M059J (cell line): ENCODE measurements at regions not wholly inside any gene's neighbourhood (a gene's known extent, or its start where the extent isn't known, plus 50 kb on each side); places are given as distances from the start of the nearest gene placed in this dataset.
A peak's percentile ranks its signal among the peaks of the same experiment; 100 is the strongest.
"Not testable (repeated sequence)": the region's sequence is repeated elsewhere in the genome, so short reads cannot be mapped to it uniquely, and the experiment has no call there.

Source experiments
- DNase-seq: peaks from one replicate; pipeline ENCODE4 v3.0.0-alpha.2; 2012; ENCODE audit warnings: low read depth

DNA sequence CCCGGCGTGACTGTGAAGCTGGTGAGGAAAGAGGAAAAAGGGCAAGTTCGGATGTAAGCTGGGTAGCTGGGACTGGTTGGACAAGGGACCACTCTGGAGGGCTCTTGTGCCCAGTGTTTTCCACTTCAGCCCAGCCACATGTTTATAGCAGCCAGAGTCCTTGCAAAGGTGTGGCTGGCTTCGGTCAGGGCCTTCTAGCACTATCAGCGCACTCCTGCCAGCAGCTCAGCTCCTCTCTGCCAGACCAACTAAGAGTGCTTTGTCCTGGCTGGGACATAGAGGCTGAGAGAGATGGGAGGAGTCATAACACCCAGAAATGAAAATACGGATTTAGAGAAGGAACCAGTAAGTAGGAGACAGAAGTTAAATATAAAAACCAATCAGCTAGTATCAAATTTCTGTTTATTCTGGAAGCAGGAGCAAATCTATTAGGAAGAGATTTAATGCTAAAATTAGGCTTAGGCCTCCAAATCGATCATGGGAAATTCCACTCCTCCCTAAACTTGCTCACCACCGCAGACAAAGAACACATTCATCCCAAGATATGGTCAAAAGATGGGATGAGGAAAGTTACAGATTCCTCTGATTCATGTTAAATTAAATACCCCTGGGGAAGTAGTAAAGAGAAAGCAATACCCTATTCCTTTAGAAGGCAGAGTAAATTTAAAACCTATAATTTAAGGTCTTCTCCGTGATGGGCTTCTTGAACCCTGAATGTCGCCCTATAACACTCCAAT lies 135.0 kb downstream of the RALA start:
- DNase-seq: no peak

DNA sequence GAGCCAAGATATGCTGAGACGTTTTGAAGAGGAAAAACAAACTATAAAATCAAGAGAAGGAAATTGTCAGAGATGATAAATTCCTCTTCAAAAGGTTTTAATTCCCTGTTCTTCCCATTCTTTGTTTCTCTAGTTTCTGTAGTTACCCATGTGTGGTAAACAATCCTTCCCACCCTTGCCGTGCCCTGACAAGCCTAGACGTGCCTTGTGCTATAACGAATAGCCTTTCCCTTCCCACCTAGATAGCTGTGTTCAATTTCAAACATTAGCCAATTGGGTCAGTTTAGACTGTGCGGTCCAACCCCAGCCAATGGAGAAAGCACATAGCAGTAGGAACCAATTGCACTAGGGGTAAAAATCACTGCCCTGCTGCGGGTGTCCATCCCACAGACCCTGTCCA lies 138.1 kb downstream of the RALA start:
- DNase-seq: no peak

DNA sequence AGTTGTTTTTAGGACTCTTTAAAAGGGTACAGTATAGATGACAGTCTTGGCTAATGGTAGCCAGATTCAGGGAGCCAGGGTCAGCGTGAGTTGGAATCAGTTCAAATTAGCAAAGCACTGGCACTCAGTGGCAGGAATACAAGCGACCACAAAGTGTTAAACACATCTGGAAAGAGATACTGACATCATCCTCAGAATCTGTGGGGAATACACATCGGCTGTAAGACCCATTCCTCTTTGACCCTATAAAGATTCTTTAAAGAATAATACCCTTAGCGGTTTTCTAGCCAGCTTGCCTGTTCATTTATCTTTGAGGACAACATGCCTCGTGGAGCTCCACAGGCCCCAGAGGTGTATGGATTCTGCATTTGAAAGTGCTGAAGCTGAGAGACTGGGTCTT lies 139.1 kb downstream of the RALA start:
- DNase-seq: not testable (repeated sequence)

DNA sequence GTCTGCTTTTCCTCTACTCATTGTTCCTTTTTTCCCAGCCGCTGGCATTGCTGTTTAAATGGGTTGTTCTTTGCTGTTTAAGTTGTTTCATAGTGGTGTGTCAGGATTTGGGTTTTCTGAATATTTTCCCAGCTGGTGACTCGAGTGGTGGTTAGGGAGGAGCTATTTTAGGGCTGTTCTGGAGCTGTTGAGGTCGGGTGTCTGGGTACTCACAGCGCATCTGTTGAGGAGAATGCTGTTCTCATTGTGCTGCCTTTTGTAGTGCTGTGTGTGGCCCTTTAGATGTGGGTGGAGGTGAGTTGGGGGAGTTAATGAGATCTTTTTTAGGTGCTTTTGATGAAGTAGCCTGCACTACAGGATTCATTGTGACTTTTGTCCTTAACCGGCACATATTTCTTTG lies 139.5 kb downstream of the RALA start:
- DNase-seq: peak; percentile 27

DNA sequence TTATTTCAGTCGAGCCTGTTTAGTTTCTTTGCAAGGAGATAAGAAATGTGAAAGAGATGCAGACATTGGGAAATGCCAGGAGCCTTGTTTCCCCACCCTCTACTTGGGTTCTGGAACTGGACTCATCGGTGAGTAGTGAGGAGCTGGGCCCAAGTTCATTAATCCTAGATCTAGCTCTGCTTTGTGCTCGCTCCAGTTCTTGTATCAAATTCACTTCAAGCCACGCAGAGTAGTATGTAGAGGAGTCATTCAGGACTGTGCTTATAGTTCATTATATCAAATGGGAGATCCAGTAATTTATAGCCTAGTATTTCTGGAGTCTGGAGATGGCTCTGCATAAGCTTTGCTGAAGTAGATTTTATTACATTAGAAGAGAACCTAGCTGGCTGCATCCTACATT lies 142.5 kb downstream of the RALA start:
- DNase-seq: not testable (repeated sequence)

DNA sequence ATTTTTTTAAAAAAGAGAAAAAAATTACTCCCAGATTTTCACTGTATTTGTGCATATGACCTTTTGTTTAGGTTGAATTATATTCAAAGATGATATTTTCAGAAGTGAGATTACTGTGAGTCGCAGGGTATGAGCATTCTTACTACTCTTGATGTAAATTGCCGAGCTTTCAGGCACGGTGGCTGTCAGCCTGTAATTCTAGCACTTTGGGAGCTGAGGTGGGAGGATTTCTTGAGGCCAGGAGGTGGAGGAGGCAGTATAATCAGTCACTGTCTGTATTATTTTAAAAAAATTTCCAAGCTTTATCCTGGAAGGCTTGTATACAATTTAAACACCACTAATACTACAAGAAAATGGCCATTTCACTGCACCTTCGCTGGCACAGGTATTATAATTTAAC lies 145.1 kb downstream of the RALA start:
- DNase-seq: not testable (repeated sequence)

DNA sequence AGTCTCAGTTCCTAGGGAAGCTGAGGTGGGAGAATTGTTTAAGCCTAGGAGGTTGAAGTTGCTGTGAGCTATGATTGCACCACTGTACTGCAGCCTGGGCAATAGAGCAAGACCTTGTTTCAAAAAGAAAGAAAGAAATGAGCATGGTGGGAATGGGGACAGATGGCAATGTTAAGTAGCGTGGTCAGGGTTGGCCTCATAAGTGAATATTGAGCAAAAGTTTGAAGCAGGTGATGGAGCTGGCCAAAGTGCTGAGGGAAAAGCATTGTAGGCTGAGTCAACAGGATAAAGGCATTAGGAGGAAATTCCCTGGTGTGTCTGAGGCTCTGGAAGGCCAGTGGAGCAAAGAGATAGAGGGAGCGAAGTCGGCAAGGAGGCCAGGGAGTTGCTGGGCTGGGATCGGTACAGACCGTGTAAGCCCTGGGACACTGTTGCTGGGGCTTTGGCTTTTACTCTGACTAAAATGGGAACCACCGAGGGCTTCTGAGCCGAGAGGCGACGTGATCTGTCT lies 151.0 kb downstream of the RALA start:
- not testable (repeated sequence) for DNase-seq

DNA sequence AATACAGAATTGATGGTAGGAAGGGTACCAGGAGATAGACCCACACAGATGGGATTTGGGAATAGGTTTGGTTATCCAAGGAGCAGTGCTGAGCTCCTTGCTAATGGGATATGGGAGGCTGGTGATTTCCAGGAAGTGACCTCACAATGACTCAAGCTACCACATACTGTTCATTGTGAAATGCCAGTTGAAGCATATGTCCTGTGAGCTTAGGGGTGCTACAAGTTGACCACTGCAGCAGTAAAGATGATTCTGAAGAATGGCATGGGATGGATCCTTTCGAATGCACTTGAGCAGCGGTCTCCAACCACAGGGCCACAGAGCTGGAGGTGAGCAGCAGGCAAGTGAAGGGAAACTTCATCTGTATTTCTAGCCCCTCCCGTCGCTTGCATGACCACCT lies 158.2 kb downstream of the RALA start:
- DNase-seq: peak; percentile 67

DNA sequence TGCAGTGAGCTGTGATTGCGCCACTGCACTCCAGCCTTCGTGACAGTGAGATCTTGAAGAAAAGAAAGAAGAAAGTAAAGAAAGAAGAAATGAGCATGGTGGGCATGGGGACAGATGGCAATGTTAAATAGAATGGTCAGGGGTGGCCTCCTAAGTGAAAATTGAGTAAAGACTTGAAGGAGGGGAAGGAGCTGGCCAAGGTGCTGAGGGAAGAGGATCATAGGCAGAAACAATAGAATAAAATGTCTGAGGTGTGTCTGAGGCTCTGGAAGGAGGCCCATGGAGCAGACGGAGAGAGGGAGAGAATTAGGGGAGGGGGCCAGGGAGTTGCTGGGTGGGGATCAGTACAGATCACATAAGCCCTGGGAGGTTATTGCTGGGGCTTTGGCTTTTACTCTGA lies 163.1 kb downstream of the RALA start:
- not testable (repeated sequence) for DNase-seq

DNA sequence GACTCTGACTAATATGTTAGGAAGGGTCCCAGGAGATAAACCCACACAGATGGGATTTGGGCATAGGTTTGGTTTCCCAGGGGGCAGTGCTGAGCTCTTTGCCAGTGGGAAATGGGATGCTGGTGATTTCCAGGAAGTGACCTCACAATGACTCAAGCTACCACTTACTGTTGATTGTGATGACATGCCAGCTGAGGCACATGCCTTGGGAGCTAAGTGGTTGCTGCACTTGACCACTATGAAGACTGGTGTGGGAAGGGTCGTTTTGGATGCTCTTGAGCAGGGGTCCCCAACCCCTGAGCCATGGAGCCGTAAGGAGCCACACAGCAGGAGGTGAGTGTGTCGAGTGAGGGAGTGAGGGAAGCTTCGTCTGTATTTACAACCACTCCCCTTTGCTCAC lies 159.0 kb upstream of the CDK13 start:
- DNase-seq: peak; percentile 42

DNA sequence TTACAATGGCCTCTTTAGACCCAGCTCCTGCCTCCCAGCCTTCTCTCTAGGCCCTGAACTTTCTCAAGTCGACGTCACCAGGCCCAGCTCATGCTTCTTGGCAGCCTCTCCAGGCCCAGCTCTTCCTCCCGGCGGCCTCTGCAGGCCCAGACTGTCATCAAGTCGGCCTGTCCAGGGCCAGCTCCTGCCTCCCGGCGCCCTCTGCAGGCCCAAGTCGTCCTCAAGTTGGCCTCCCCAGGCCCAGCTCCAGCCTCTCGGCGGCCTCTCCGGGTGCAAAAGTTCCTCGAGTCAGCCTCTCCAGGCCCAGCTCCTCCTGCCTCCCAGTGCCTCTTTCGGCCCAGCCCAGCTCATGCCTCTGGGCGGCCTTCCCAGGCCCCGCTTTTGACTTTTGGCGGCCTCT lies 158.1 kb upstream of the CDK13 start:
- not testable (repeated sequence) for DNase-seq

DNA sequence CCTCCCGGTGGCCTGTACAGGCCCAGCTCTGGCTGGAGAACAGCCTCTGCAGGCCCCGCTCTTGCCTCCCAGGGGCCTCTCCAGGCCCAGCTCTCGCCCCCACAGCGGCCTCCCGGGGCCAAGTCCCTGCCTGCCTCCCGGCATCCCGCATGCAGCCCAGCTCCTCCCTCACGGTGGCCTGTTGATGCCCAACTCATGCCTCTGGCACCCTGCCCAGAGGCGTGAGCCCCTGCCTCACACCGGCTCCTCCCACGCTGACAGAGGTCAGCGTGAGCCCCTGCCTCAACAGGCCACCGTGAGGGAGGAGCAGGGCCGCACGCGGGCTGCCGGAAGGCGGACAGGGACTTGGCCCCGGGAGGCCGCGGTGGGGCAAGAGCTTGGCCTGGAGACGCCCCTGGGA lies 157.0 kb upstream of the CDK13 start:
- not testable (repeated sequence) for DNase-seq

DNA sequence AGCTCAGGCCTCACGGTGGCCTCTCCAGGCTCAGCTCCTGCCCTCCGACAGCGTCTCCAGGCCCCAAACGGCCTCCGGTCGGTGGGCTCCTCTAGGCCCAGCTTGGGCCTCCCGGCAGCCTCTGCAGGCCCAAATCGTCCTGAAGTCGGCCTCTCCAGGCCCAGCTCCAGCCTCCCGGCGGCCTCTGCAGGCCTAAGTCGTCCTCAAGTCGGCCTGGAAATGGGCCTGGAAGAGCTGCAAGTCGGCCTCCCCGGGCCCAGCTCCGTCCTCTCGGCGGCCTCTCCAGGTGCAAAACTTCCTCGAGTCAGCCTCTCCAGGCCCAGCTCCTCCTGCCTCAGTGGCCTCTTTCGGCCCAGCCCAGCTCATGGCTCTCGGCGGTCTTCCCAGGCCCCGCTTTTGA lies 156.2 kb upstream of the CDK13 start:
- not testable (repeated sequence) for DNase-seq

DNA sequence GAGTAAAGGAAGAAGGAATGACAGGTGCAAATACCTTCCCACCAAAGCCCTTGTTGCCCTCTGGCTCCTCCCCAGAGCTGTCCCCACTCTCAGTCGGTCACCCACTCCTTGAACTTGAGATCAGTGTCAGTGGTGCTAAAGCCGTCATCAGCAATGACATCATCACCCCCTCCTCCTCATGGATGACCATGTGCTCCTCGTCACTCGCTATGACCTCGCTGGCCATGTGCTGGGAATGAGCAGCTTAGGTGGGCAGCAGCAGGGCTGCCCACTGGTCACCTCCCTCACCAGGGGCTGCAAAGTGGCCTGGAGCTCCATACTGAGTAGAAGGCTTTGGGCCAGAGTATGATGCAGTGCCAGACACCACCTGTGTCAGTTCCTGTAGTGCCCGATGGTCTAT lies 153.1 kb upstream of the CDK13 start:
- DNase-seq: not testable (repeated sequence)

DNA sequence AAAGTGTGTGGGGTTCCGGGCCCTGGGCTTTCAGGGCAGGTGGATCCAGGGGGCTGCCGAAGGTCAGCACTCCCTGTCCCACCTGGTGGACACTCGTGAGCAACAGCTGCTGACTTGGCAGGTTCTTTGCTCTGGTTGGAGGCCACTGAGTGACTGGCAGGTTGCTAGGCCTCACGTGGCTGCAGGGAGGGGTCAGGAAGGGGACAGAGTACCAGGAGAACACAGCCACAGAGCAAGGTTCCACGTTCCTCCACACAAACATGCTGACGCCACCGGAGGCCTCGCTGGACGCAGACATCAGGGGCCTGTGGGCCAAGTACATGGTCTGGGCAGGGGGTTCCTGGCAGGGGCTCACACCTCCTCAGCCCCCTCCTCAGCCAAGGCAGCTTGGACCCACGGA lies 152.0 kb upstream of the CDK13 start:
- not testable (repeated sequence) for DNase-seq

DNA sequence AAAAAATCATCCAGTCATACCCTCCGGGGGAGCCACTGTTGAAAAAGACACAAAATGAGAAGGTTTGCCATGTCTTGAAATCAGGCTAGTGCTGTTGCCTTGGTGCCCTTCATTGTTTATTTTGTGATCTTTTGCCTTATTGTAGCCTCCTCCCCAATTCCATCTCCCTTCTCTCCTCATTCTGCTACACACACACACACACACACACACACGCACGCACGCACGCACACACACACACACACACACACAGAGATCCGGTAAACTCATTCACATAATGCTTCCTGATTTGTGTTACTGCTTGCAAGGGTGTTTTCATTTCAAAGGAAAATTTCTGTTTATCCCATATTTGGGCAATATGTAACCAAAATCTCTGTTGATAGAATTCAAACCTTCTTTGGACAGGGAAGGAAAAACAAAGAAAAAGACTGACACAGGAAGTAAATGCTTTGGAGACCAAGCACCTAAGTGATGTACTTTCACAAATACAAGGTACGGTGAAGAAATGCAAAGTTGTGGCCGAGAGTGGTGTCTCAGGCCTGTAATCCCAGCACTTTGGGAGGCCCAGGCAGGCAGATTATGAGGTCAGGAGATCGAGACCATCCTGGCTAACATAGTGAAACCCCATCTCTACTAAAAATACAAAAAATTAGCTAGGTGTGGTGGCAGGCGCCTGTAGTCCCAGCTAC lies 141.1 kb upstream of the CDK13 start:
- no peak for DNase-seq

DNA sequence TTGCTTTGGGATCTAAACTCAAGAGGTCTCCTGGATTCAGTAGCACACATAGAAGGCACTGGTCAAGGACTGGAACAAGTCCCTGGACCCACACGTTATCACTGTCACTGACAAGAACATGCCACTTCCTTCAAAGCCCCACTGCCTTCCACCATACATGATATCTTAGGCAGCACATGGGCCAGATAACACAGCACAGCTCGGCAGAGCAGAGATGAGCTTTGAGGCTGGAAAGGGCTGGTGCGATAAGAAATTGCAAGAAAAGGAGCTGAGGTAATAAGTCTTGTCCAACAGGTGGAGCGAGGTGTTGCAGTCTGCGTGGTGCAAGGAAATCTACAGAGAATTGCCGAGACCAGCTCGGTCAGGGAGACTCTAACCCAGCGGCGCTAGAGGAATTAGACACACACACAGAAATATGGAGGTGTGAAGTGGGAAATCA lies 139.8 kb upstream of the CDK13 start:
- no peak for DNase-seq

DNA sequence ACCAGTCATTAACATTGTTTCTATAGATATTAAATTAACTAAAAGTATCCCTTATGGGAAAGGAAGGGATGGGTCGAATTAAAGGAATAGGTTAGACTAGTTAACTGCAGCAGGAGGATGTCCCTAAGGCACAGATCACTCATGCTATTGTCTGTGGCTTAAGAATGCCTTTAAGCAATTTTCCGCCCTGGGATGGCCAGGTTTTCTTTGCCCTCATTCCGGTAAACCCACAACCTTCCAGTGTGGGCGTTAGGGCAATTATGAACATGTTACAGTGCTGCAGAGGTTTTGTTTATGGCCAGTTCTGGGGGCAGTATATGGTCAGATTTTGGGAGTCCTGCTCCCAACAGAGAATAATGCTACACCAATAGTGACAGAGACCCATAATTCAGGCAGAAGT lies 139.3 kb upstream of the CDK13 start:
- DNase-seq: peak; percentile 71

DNA sequence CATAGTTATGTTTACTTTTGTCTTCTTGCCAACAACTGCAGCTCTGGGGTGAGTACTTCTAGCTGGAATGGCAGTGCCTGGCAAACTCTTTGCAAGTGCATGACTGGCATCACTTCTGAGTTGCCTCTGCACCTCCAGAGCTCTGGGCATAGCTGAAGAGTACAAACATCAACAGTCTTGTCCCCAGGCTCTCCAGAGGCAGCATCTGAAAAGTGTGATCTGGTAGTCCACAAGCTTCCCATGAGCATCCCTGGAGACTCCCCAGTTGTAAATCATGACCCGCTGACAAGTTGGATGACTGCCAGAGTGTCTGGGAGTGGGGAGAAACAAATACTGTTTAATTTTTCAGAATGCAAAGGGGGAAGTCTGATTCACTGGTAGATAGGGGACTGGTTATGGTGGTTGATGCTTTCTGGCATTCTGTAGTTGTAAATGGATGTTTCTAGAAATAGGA lies 138.9 kb upstream of the CDK13 start:
- peak; percentile 82 for DNase-seq

DNA sequence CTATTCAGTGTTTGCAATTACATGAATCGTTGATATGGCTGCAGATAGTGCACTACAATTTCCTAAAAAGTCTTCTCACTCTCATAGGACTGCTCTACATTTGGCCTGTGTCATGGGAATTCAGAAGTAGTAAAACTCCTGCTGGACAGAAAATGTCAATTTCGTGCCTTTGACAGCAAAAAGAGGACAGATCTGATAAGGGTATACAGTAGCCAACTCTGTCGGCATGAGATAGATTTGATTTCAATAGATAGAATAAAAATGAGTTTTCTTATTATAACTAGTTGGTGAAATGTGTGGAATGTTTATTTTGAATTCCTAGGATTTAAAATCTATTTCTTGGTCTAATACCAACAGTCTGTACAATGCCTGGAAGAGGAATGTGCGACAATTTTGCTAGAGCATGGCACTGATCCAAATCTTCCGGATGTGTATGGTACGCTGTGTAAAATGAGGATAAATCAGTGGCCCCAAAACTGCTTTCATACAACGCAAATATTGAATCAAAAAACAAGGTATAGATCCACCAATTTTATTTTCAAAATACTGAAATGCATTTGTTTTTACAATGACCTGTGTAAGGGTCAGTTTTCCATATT lies 133.5 kb upstream of the CDK13 start:
- no peak for DNase-seq

DNA sequence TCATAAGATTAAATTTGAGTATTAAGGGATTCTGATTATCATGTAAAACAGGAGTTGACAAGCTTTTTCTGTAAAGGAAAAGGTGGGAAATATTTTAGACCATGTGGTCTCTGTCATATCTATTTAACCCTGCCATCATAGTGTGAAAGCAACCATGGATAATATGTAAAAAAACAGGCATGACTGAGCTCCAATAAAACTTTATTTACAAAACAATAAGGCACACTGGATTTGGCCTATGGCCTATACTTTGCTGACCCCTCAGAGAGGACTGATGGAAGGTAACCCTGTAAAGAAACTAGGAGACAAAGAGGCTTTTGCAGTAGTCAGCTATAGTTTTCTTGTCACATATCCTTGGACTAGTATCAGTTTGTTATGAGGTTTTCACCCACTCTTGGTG lies 130.5 kb upstream of the CDK13 start:
- no peak for DNase-seq

DNA sequence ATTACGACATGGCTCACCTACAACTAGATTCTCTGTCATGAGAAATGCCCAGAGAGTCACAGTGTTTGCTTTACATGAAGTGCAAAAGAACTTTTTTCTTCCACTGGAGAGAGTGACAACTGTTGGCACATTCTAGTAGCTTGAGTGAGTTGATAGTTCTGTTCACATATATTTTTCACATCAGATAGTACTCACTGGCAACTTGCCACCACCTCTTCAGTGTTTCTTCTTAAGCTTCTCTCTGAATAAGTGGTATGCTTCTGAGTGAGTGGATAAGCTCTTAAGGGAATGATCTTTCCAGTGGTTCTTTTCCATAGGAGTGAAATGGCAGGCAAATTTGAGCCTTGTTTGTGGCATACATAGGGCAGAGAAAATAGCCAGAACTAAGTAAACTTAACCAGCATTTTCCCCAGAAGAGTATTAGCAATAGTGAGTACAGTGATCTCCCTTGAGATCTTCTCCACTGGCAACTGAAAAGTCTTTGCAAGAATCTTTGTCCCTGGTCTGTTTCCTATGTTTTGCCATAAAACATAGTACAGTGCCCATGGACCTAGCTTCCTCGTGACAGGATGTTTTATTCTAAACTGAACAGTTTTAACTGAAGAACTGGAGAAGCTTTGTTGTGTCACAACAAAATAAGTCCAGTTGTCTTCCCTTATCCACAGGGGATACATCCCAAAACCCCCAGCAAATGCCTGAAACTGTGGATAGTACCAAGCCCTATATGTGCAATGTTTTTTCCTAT lies 125.4 kb upstream of the CDK13 start:
- DNase-seq: no peak
